ENCODE measurements at regions not wholly inside any gene's neighbourhood (a gene's known extent, or its start where the extent isn't known, plus 50 kb on each side); places are given as distances from the start of the nearest gene placed in this dataset.

GRCh38 chr7:111630862-111631261, 68.6 kb upstream of the IMMP2L start:
- no peak for ATAC-seq (ENCODE audit: poor library complexity)
- no peak for DNase-seq
- intact Hi-C loops (cut with DNase I) = no loop called here

GRCh38 chr7:111622084-111622483, 59.8 kb upstream of the IMMP2L start:
- intact Hi-C loops (cut with DNase I) = no loop called here
- DNase-seq = no peak
- ATAC-seq (ENCODE audit: poor library complexity) = no peak
